ENCODE measurements at regions not wholly inside any gene's neighbourhood (a gene's known extent, or its start where the extent isn't known, plus 50 kb on each side); places are given as distances from the start of the nearest gene placed in this dataset.

DNA sequence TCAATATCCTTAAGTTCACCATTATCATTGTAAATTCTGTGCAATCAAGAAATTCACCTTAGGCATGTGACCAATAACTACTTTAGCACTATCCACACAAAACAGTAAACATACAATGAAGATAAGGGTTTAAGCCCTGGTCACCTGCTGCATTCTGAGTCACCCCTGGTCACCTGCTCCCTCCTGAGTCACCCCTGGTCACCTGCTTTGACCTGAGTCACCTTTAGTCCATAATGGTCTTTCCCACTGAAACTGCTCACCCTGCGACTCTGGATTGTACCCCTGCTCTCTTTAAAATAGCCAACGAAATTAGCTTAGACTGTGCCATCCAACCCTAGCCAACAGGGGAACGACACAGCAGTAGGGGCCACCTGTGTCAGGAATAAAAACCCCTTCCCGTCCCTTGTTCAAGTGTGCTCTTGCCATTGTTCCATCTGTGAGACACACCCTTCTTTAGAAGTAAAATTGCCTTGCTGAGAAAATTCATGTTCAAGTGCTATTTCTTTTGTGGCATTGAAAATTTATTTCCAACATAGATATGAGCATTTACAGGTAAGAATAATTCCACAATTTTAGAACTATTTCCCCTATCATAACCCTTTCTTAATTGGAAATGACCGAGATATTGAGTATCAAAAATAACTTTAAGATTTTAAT lies 902.8 kb downstream of the DSC3 start:
- no peak for TF ChIP-seq POLR2A (IDR thresholded peaks at IDR 0.05)
- TF ChIP-seq, protein P1, sequence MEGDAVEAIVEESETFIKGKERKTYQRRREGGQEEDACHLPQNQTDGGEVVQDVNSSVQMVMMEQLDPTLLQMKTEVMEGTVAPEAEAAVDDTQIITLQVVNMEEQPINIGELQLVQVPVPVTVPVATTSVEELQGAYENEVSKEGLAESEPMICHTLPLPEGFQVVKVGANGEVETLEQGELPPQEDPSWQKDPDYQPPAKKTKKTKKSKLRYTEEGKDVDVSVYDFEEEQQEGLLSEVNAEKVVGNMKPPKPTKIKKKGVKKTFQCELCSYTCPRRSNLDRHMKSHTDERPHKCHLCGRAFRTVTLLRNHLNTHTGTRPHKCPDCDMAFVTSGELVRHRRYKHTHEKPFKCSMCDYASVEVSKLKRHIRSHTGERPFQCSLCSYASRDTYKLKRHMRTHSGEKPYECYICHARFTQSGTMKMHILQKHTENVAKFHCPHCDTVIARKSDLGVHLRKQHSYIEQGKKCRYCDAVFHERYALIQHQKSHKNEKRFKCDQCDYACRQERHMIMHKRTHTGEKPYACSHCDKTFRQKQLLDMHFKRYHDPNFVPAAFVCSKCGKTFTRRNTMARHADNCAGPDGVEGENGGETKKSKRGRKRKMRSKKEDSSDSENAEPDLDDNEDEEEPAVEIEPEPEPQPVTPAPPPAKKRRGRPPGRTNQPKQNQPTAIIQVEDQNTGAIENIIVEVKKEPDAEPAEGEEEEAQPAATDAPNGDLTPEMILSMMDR (IDR thresholded peaks at IDR 0.05) = no peak
- H3K27ac ChIP-seq = no peak overlapping the region
- no peaks in the 10 kb centered on the region for H3K36me3 ChIP-seq
- no peaks in the 10 kb centered on the region for H3K4me1 ChIP-seq
- no peaks in the 10 kb centered on the region for H3K9me3 ChIP-seq
- no peak for DNase-seq
- H3K4me3 ChIP-seq (replicated peaks in 1 of 3) = no peak overlapping the region
- intact Hi-C loops (cut with DNase I) = no loop called here
- H3K27me3 ChIP-seq = no peaks in the 10 kb centered on the region
- WGBS, 2 donors = 79 to 87% methylated on average over 5 of the region's 5 CpGs

DNA sequence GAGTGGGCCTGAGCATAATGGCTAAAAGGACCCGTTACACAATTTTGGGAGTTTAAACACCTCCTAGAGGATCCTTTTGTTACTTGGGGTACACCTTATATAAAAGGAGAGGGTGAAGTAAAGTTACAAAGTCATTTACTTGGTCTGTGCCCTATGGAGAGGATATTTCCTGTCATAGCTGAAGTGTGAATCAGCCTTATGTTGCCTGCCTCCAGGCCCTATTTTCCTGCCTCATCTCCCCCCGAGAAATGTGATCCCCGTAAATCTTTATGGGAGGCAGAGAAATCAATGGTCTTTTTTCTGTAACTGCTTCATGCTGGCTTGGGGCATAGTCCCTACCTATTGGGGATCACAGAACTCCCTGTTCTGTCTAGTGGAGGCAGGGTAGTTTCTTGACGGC lies 906.6 kb downstream of the DSC3 start:
- H3K9me3 ChIP-seq = no peaks in the 10 kb centered on the region
- intact Hi-C loops (cut with DNase I) = no loop called here
- H3K4me3 ChIP-seq (replicated peaks in 1 of 3) = no peak overlapping the region
- H3K27ac ChIP-seq = no peak overlapping the region
- no peaks in the 10 kb centered on the region for H3K27me3 ChIP-seq
- no peaks in the 10 kb centered on the region for H3K36me3 ChIP-seq
- DNase-seq = no peak
- WGBS, 2 donors = 73 to 92% methylated on average over 4 of the region's 4 CpGs
- TF ChIP-seq, protein P1 (IDR thresholded peaks at IDR 0.05) = no peak
- TF ChIP-seq POLR2A (IDR thresholded peaks at IDR 0.05) = no peak
- H3K4me1 ChIP-seq = no peaks in the 10 kb centered on the region

DNA sequence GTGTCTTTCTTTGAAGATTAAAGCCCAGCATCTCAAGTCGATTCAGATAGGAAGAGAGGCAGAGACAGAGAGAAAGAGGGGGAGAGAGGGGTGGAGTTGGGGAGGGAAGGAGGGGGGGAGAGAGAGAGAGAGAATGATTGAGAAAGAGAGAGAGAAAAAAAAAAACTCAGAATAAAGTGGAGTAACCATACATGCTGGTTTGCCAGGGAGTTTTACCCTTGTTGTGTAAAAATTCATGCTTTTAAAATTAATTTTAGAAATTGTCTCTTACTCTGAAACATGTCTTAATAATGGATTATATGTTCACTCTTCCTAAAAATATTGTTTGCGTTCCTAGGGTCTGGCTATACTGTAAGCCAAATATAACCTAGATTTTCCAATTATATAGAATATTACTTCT lies 908.5 kb downstream of the DSC3 start:
- TF ChIP-seq, protein P1 (IDR thresholded peaks at IDR 0.05) = no peak
- no peak for TF ChIP-seq POLR2A (IDR thresholded peaks at IDR 0.05)
- 92% methylated on average over 2 of the region's 2 CpGs for WGBS, 2 donors
- H3K27ac ChIP-seq = no peak overlapping the region
- no peaks in the 10 kb centered on the region for H3K36me3 ChIP-seq
- no peaks in the 10 kb centered on the region for H3K9me3 ChIP-seq
- no peaks in the 10 kb centered on the region for H3K27me3 ChIP-seq
- no peak overlapping the region for H3K4me3 ChIP-seq (replicated peaks in 1 of 3)
- DNase-seq = no peak
- intact Hi-C loops (cut with DNase I) = no loop called here
- H3K4me1 ChIP-seq = no peaks in the 10 kb centered on the region

DNA sequence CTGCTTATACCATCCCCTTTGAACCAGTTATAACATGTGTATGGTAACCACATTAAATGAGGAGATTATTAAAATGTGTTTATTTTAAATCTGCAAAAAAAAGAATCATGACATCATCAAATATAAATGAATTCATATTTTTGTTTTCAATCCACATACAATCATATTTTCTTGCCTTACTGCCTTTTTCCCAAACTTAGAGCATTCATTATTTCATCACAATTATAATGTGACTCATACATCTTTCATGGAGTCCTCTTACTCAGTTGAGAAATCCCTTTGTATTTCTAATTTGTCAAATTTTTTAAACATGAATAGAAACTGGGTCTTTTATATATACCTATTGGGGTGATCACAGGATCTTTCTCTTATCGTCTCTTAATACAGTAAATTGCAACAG lies 909.6 kb downstream of the DSC3 start:
- Histone ChIP-seq H3K27ac (no peak overlapping the region), H3K36me3 (no peaks in the 10 kb centered on the region), H3K4me1 (no peaks in the 10 kb centered on the region), H3K27me3 (no peaks in the 10 kb centered on the region), H3K9me3 (no peaks in the 10 kb centered on the region), H3K4me3 (replicated peaks in 1 of 3) (no peak overlapping the region)
- intact Hi-C loops (cut with DNase I) = no loop called here
- 90 to 97% methylated on average over 1 of the region's 1 CpG for WGBS, 2 donors
- TF ChIP-seq, protein P1 (IDR thresholded peaks at IDR 0.05) = no peak
- TF ChIP-seq POLR2A (IDR thresholded peaks at IDR 0.05) = no peak
- no peak for DNase-seq

DNA sequence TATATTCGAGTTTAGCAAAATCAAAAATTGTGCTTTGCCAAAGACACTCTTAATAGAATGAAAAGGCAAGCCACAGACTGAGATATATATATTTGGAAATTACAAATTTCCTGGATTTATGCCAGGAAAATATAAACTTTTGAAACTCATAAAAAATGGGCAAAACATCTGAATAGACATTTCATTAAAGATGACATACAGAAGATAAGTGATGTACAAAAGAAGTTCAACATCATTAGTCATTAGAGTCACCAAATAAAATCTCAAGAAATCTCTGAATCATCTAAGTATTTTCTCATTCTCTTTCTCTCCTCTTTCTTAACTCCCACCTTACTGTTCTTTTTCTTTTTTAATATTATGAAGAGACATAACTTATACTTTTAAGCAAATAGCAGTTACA lies 921.1 kb downstream of the DSC3 start:
- Histone ChIP-seq H3K4me3 (replicated peaks in 1 of 3) (no peak overlapping the region), H3K9me3 (no peaks in the 10 kb centered on the region), H3K4me1 (no peaks in the 10 kb centered on the region), H3K27me3 (no peaks in the 10 kb centered on the region), H3K36me3 (no peaks in the 10 kb centered on the region), H3K27ac (no peak overlapping the region)
- no peak for TF ChIP-seq POLR2A (IDR thresholded peaks at IDR 0.05)
- TF ChIP-seq, protein P1 (IDR thresholded peaks at IDR 0.05) = no peak
- intact Hi-C loops (cut with DNase I) = no loop called here
- 66 to 73% methylated on average over 1 of the region's 1 CpG for WGBS, 2 donors
- DNase-seq = no peak
